PFSK-1 (cell line): ENCODE measurements at regions not wholly inside any gene's neighbourhood (a gene's known extent, or its start where the extent isn't known, plus 50 kb on each side); places are given as distances from the start of the nearest gene placed in this dataset.

Source experiments
- POLR2AphosphoS5 ChIP-seq: IDR thresholded peaks from 2 replicates; pipeline ENCODE4 v1.6.1; 2012; ENCODE audit warnings: low read depth, mild to moderate bottlenecking, control low read depth, low read length, moderate library complexity
- REST ChIP-seq, 2 experiments: IDR thresholded peaks; 2 replicates each; pipeline versions ENCODE4 v1.6.1 to v1.8.0; 2011 to 2012; ENCODE audit warnings: low read depth in 2 of 2, low read length in 2 of 2, control low read depth in 1 of 2, inconsistent platforms in 1 of 2, mild to moderate bottlenecking in 1 of 2, moderate library complexity in 1 of 2; ENCODE audit not compliant: insufficient read depth in 1 of 2
- SIN3A ChIP-seq: IDR thresholded peaks from 2 replicates; pipeline ENCODE4 v1.6.1; 2012; ENCODE audit warnings: mild to moderate bottlenecking, low read length, moderate library complexity, borderline replicate concordance; ENCODE audit not compliant: insufficient read depth
- TAF1 ChIP-seq: IDR thresholded peaks from 2 replicates; pipeline ENCODE4 v1.6.1; 2012; ENCODE audit warnings: low read length, control low read depth, borderline replicate concordance; ENCODE audit not compliant: insufficient read depth

GRCh38 chr1:244329591-244330317, 122.0 kb downstream of the ADSS2 start:
- TF ChIP-seq POLR2AphosphoS5 (no peak), SIN3A (no peak), REST (IDR thresholded peaks at IDR 0.05; ENCODE audit: insufficient read depth in 1 of 2, low read depth in 2 of 2, low read length in 2 of 2) (no peak), TAF1 (no peak)
